ENCODE measurements at regions not wholly inside any gene's neighbourhood (a gene's known extent, or its start where the extent isn't known, plus 50 kb on each side); places are given as distances from the start of the nearest gene placed in this dataset.

GRCh38 chr4:77384094-77384493, 221.5 kb upstream of the CXCL13 start:
- Histone ChIP-seq H3K27ac (no peak overlapping the region), H2AFZ (ENCODE audit: low read depth) (no peak overlapping the region), H4K20me1 (ENCODE audit: insufficient read depth) (no peaks in the 10 kb centered on the region), H3K27me3 (ENCODE audit: insufficient read depth, low read depth) (no peaks in the 10 kb centered on the region), H3K36me3 (ENCODE audit: insufficient read depth) (no peaks in the 10 kb centered on the region), H3K79me2 (ENCODE audit: insufficient read depth, low read depth) (no peaks in the 10 kb centered on the region), H3K4me3 (IDR thresholded peaks at IDR 0.05; ENCODE audit: insufficient read depth, low read depth, low read length) (no peak overlapping the region), H3K4me1 (ENCODE audit: low read depth, poor library complexity, severe bottlenecking) (no peaks in the 10 kb centered on the region), H3K4me2 (no peak overlapping the region), H3K9ac (no peak overlapping the region)
- no peak for TF ChIP-seq CTCF (conservative IDR thresholded peaks at IDR 0.05; ENCODE audit: low read depth, low read length)

GRCh38 chr4:77385124-77385969, 220.3 kb upstream of the CXCL13 start:
- Histone ChIP-seq H3K27me3 (ENCODE audit: insufficient read depth, low read depth) (no peaks in the 10 kb centered on the region), H3K4me3 (IDR thresholded peaks at IDR 0.05; ENCODE audit: insufficient read depth, low read depth, low read length) (no peak overlapping the region), H3K36me3 (ENCODE audit: insufficient read depth) (no peaks in the 10 kb centered on the region), H4K20me1 (ENCODE audit: insufficient read depth) (no peaks in the 10 kb centered on the region), H3K9ac (no peak overlapping the region), H3K4me1 (ENCODE audit: low read depth, poor library complexity, severe bottlenecking) (no peaks in the 10 kb centered on the region), H2AFZ (ENCODE audit: low read depth) (no peak overlapping the region), H3K27ac (no peak overlapping the region), H3K79me2 (ENCODE audit: insufficient read depth, low read depth) (no peaks in the 10 kb centered on the region), H3K4me2 (no peak overlapping the region)
- peak; percentile 92 for TF ChIP-seq CTCF (conservative IDR thresholded peaks at IDR 0.05; ENCODE audit: low read depth, low read length)

GRCh38 chr4:77393996-77394395, 211.6 kb upstream of the CXCL13 start:
- no peak for TF ChIP-seq CTCF (conservative IDR thresholded peaks at IDR 0.05; ENCODE audit: low read depth, low read length)
- no peaks in the 10 kb centered on the region for H3K79me2 ChIP-seq (ENCODE audit: insufficient read depth, low read depth)

GRCh38 chr4:77395481-77395880, 210.1 kb upstream of the CXCL13 start:
- TF ChIP-seq CTCF (conservative IDR thresholded peaks at IDR 0.05; ENCODE audit: low read depth, low read length) = no peak
- H3K27me3 ChIP-seq (ENCODE audit: insufficient read depth, low read depth) = no peaks in the 10 kb centered on the region

More at GRCh38 chr4:77393996-77394395, 211.6 kb upstream of the CXCL13 start:
- no peaks in the 10 kb centered on the region for H3K36me3 ChIP-seq (ENCODE audit: insufficient read depth)
- H3K27ac ChIP-seq = no peak overlapping the region
- H3K27me3 ChIP-seq (ENCODE audit: insufficient read depth, low read depth) = no peaks in the 10 kb centered on the region
- no peak overlapping the region for H3K4me3 ChIP-seq (IDR thresholded peaks at IDR 0.05; ENCODE audit: insufficient read depth, low read depth, low read length)
- H3K9ac ChIP-seq = no peak overlapping the region
- no peaks in the 10 kb centered on the region for H3K4me1 ChIP-seq (ENCODE audit: low read depth, poor library complexity, severe bottlenecking)
- no peak overlapping the region for H2AFZ ChIP-seq (ENCODE audit: low read depth)
- no peaks in the 10 kb centered on the region for H4K20me1 ChIP-seq (ENCODE audit: insufficient read depth)
- H3K4me2 ChIP-seq = no peak overlapping the region

More at GRCh38 chr4:77395481-77395880, 210.1 kb upstream of the CXCL13 start:
- Histone ChIP-seq H3K27ac (no peak overlapping the region), H3K9ac (no peak overlapping the region), H4K20me1 (ENCODE audit: insufficient read depth) (no peaks in the 10 kb centered on the region), H3K4me1 (ENCODE audit: low read depth, poor library complexity, severe bottlenecking) (no peaks in the 10 kb centered on the region), H3K4me3 (IDR thresholded peaks at IDR 0.05; ENCODE audit: insufficient read depth, low read depth, low read length) (no peak overlapping the region), H3K4me2 (no peak overlapping the region), H3K79me2 (ENCODE audit: insufficient read depth, low read depth) (no peaks in the 10 kb centered on the region), H2AFZ (ENCODE audit: low read depth) (no peak overlapping the region), H3K36me3 (ENCODE audit: insufficient read depth) (no peaks in the 10 kb centered on the region)
